ENCODE measurements at regions not wholly inside any gene's neighbourhood (a gene's known extent, or its start where the extent isn't known, plus 50 kb on each side); places are given as distances from the start of the nearest gene placed in this dataset.

- Histone ChIP-seq H3K4me3 (no peak overlapping the region), H3K4me1 (replicated peaks in 1 of 2) (peaks cover 0 to 6% of the 10 kb centered on the region in 2 donors), H3K36me3 (replicated peaks in 1 of 2) (no peaks in the 10 kb centered on the region), H3K9me3 (replicated peaks in 1 of 3) (no peaks in the 10 kb centered on the region), H3K27me3 (no peaks in the 10 kb centered on the region), H3K27ac (no peak overlapping the region)
- intact Hi-C loops (cut with DNase I) = no loop called here
- DNase-seq = no peak
- TF ChIP-seq CTCF (IDR thresholded peaks at IDR 0.05) (no peak), POLR2A (IDR thresholded peaks at IDR 0.05) (no peak)
These were observed 209.0 kb upstream of the NPVF start for GRCh38 chr7:25437308-25437707.

- Histone ChIP-seq H3K4me3 (no peak overlapping the region), H3K27ac (no peak overlapping the region), H3K27me3 (no peaks in the 10 kb centered on the region), H3K9me3 (replicated peaks in 1 of 3) (no peaks in the 10 kb centered on the region), H3K36me3 (replicated peaks in 1 of 2) (no peaks in the 10 kb centered on the region), H3K4me1 (replicated peaks in 1 of 2) (no peaks in the 10 kb centered on the region)
- WGBS, 4 donors = 33 to 63% (median 56%) methylated on average over 1 of the region's 1 CpG
- no peak for DNase-seq
- no peak for TF ChIP-seq POLR2A (IDR thresholded peaks at IDR 0.05)
- no peak for TF ChIP-seq CTCF (IDR thresholded peaks at IDR 0.05)
- intact Hi-C loops (cut with DNase I) = loop anchor here in 1 of 2 donors (10.0 kb wide), 1 partner anchor 50 kb away; no protein-coding TSS in a partner anchor
These were observed 216.7 kb upstream of the NPVF start for GRCh38 chr7:25444991-25445390.

GRCh38 chr7:25448301-25448700, 220.0 kb upstream of the NPVF start:
- H3K9me3 ChIP-seq (replicated peaks in 1 of 3) = no peaks in the 10 kb centered on the region
- DNase-seq = no peak
- no peaks in the 10 kb centered on the region for H3K4me1 ChIP-seq (replicated peaks in 1 of 2)
- 90 to 97% (median 96%) methylated on average over 2 of the region's 2 CpGs for WGBS, 4 donors
- intact Hi-C loops (cut with DNase I) = loop anchor here in 1 of 2 donors (10.0 kb wide), 1 partner anchor 54 kb away; no protein-coding TSS in a partner anchor
- no peak for TF ChIP-seq POLR2A (IDR thresholded peaks at IDR 0.05)
- no peak for TF ChIP-seq CTCF (IDR thresholded peaks at IDR 0.05)
- H3K4me3 ChIP-seq = no peak overlapping the region
- no peaks in the 10 kb centered on the region for H3K36me3 ChIP-seq (replicated peaks in 1 of 2)
- H3K27me3 ChIP-seq = no peaks in the 10 kb centered on the region
- no peak overlapping the region for H3K27ac ChIP-seq

GRCh38 chr7:25454020-25454419, 225.7 kb upstream of the NPVF start:
- no peak for TF ChIP-seq CTCF (IDR thresholded peaks at IDR 0.05)
- intact Hi-C loops (cut with DNase I) = no loop called here
- Histone ChIP-seq H3K27ac (no peak overlapping the region), H3K27me3 (no peaks in the 10 kb centered on the region), H3K36me3 (replicated peaks in 1 of 2) (no peaks in the 10 kb centered on the region), H3K9me3 (replicated peaks in 1 of 3) (no peaks in the 10 kb centered on the region), H3K4me1 (replicated peaks in 1 of 2) (peaks cover 28 to 31% of the 10 kb centered on the region in 2 donors), H3K4me3 (no peak overlapping the region)
- WGBS, 4 donors = 79 to 88% (median 85%) methylated on average over 4 of the region's 4 CpGs
- no peak for DNase-seq

All from adrenal gland (tissue), 9 donors.